DMS 273 (cell line): ENCODE measurements at regions not wholly inside any gene's neighbourhood (a gene's known extent, or its start where the extent isn't known, plus 50 kb on each side); places are given as distances from the start of the nearest gene placed in this dataset.

ENCODE experiments used
- DNase-seq: peaks from one replicate; lab custom pipeline; 2025; ENCODE audit not compliant: unreplicated experiment; lab: John Stamatoyannopoulos, UW

DNA sequence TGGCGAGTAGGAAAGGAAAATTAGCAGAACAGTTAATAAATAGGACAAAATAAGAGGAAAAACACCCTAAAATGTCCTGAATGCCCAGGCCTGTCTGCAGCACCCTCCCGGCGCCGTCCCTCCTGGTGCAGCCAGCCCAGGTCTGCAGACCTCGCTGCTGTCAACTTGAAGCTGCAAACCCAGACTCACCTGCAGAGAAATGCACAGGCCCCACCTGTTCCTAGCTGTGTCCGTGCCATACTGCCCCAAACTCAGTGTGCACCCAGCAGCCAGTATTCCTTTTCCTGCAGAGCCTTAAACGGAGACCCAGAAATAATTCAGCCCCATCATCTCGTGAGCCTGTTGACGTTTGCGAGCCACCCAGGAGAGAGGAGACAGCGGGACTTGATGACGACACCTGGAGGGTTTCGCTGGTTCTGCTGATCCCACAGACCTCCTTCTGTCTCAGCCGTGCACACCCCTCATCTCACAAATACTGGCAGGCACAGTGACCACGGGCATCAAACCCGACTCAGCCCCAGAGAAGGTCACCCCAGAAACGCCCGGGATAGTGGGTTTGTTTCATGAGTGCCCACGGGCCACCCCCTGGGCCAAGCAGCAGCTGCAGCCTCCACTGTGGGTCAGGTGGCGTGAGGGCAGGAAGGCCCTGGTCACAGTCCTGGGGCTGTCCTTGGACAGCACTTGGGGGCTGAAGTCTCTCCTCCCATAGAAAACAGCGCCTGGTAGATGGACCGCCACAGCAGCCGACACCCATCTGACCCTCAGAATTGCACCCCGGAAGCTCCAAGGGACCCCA is 239.5 kb upstream of the SALL3 start:
- no peak for DNase-seq

DNA sequence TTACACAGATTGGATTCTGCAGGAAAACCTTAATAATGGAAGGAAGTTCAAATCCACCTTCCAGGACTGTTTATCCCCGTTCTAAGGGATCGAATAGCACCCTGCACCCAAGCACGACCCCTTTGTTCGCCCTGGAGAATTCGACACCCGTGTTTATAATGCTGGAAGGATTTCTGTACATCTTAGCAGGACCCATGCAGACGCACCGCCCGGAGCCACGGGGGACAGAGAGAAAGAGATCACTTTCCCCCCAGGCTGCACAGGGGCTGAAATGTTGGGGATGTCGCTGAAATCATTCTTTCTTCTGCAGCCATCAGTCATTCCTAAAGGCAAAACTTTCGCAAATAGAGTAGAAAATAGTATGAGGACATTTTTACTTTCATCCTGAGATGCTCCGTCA is 238.7 kb upstream of the SALL3 start:
- no peak for DNase-seq

DNA sequence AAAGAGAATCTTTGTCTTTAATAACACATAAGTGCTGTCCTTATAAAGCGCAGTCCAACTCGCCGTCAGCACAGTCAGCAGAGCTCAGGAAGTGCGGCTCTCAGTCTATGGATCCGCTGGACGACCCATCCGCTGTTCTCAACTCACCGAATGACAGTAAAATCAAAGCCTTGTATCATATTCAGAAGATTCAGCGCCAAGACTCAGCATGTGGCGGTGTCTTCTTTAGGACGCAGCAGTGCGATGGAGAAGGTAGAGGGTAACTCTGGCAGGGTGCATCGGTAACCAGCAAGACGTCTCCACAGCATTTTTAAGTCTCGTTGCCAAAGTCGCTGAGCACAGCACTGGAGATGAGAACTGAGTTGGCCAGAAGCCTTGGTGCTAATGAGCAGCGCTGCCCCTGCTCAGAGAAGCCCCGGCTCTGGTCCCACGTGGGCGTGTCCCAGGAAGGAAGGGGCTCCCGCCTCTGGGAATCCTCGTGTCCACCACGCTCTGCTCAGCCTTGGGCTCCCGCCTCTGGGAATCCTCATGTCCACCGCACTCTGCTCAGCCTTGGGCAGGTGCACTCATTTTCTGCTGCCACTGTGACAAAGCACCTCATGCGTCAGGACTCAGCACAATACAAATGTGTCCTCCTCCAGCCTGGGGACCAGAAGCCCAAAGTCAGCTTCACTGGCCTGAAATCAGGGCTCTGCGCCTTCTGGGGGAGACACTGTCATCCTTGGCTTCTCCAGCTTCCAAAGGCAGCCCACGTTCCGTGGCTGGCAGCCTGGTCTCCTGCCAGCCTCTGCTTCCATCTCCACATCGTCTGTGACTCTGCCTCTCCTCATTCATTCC is 238.0 kb upstream of the SALL3 start:
- no peak for DNase-seq

DNA sequence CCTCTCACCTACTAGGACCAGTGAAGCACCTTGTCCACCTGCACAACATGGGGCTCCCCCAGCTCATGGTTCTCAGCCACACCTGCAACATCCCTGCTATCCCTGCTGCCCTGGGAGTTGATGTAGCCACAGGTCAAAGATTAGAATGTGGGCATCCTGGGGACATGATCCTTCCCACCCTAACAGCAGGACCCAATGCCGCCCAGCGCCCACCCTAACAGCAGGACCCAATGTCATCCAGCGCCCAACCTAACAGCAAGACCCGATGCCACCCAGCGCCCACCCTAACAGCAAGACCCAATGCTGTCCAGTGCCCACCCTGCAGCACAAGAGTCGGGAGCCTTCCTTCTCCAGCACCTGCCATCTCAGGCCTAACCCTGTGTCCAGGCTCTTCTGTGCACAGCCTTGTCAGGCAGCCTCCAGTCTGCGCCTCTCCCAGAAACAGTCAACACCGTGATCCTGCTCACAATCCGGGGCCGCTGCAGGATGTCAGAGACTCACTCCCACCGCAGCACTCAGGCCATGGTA is 237.3 kb upstream of the SALL3 start:
- DNase-seq = no peak

DNA sequence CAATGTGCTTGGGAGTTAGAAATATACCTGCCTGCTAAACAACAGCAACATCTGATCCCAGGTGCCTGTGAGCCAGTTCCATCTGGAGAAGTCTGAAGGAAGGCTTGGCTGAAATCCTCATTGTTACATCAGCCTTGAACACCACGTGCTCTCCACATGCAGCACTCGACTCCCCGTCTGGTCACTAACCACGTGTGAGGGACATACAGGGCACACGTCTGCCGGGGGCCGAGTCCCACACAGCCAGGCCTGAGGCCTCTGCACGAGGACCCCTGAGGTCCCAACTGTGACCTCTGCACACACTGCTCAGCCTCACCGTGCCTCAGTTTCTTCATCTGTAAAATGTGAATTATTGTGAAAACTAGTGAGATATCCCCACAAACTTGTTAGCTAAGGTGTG is 236.5 kb upstream of the SALL3 start:
- DNase-seq = no peak

DNA sequence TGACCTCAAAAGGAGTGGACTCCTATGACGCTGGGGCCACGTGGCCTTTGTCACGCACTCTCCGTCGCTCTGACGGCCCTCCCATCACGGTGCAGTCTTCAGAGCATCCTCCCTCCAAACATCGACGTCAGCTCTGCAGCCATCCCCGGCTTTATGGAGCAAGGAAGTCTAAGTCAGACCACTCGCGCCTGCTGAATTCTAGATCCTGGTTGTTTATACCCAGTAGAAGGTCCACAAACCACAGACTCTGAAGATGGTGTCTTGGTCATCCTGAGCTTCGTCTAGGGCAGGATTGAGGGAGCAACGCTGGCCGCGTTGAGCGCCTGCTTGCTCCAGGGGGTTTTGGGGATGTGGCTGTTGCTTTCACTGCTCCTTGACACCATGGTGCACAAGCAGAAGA is 228.0 kb upstream of the SALL3 start:
- no peak for DNase-seq

DNA sequence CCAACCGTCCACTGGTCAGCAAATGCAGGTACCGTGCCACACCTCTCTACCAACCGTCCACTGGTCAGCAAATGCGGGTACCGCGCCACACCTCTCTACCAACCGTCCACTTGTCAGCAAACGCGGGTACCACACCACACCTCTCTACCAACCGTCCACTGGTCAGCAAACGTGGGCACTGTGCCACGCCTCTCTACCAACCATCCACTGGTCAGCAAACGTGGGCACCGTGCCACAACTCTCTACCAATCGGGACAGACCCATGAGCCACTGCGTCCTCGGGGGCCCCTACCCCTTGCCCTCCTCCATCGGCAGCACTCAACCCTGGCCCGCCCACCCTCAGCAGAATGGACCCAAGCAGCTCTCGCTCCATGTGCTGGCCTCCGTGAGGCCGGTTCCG is 226.4 kb upstream of the SALL3 start:
- no peak for DNase-seq

DNA sequence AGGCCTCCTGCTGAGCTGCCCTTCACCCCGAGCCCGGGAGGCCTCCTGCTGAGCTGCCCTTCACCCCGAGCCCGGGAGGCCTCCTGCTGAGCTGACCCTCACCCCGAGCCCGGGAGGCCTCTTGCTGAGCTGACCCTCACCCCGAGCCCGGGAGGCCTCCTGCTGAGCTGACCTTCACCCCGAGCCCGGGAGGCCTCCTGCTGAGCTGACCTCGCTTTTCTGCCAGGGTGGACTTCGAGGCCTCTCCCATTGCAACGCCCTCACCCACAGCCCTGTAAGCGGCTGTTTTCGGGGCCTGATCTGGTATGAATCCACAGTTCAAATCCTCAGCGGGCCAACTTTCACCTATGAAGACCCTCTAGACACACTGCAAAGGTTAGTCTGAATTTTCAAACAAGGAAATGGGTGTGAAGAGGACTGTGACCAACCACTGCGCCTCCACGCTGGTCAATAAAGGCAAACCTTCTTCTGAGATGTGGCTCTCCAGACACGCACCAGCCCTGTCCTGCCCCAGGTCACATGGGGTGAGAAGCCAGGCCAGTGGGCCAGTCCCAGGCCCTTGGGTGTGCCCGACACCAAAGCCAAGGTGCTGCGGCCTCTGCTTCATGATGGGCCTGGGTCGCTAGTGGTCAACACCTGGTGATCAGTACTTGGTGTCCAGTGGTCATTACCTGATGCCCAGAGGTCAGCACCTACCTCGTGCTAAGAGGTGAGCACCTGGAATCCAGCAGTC is 225.1 kb upstream of the SALL3 start:
- no peak for DNase-seq

DNA sequence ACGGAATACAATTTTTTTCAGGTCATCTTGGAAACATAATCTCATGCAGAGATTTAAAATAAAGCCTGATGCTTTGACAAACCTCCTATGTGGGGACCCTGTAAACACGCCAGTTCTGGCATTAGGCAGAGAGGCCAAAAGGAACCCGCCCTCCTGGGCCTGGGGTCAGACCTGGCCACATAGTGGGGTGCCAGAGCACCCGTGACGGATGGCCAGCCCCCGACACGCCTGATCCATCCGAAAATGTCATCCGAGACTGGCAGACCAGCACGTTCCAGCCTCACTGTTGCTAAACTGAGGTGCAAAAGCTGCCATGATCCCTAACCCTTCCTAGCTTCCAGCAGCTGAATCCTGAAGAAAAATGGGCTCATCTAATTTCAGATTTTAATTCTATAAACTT is 222.6 kb upstream of the SALL3 start:
- DNase-seq = no peak

DNA sequence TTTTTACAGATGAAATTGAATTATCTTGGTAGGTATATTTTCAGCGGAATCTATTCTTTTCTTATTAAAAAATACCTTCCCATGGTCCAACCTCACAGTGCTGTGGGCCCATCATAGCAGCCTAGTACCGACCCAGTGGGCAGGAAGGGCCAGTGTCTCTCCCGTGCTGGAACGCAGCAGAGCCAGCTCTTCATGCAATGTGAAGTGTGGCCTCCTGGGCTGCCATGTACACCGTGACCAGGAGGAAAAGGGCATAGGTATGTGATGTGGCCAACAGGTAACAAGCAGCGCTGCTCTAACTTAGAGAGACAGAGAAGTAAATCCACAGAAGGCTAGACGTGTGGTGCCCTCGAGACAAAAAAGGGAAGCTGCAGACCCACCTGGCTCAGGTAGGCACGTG is 221.1 kb upstream of the SALL3 start:
- DNase-seq = no peak

DNA sequence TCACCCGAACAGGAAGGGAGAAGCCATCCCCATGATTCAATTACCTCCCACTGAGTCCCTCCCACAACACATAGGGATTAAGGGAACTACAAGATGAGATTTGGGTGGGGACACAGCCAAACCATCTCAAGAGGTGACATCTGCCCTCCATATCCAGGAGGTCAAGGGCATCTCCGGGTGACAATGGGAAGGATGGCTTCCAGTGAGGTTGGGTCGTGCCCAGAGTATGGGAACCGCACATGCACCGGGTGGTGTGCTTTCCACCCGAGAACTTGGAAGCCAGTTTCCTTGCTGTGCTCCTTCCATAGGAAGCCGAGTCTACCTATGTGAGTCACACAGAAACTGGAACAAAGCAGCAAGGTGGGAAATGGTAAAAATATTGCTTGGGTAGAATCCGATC is 216.9 kb upstream of the SALL3 start:
- DNase-seq = no peak

DNA sequence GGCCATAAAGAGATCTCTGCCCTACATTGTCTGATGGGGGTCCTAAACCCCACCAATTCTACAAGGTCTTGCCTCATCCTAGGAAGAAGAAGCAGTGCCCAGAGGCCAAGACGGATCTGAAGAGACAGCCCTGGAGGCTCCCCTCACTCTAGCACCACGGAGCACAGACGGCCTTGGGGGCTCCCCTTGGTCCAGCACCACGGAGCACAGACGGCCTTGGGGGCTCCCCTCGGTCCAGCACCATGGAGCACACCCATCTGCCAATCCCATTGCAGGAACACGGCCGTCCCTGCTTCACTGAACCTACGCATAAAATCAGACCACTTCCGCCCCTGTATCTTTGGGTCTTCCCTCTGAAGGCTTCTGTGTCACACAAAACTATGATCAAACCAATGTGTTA is 215.1 kb upstream of the SALL3 start:
- DNase-seq = no peak

DNA sequence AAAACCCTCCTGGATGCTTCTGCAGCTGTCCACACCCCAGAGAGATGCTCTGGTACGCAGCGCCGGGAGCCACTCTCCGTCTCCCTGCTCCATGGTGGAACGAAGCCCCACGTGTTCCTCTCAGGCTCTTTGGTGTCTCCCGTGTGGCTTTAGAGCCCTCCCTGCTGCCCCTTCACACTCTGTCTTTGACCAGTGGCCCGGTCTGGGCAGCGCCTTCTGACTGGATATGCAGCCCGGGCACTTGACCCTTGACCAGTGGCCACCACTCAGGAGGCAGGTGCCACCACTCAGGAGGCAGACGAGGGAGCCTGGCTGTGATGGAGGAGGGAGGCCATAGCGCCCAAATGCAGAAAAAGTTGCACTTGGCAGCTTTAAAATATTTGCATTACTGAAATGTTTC is 214.5 kb upstream of the SALL3 start:
- DNase-seq = no peak

DNA sequence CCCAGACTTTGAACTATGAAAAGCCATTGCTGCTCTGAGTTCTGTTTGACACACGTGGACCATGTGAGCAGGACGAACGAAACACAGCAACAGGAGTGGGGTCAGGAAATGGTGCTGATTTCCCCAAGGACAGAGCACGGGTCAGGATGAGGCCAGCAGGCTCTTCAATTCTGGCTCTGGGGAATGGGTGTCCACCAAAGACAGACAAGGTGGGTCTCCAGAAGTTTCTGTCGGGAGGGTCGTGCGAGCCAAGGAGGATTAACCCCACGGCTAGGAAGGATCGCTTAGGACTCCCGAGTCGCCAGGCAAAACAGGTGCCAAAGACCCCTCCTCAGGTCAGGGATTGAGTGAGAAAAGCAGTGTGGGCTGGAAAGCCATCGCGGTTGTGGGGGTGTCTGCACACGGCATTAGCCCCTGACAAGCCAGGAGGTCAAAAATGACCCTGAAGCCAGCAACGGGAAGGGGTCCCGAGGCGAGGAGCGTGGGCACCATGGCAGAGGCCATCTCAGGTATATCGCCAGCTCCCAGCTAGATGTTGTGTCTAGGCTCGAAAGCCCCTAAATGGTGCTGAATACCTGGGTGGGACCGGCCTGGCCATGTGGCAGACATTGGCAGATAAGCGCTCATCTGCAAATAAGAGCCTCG is 213.9 kb upstream of the SALL3 start:
- DNase-seq = no peak

DNA sequence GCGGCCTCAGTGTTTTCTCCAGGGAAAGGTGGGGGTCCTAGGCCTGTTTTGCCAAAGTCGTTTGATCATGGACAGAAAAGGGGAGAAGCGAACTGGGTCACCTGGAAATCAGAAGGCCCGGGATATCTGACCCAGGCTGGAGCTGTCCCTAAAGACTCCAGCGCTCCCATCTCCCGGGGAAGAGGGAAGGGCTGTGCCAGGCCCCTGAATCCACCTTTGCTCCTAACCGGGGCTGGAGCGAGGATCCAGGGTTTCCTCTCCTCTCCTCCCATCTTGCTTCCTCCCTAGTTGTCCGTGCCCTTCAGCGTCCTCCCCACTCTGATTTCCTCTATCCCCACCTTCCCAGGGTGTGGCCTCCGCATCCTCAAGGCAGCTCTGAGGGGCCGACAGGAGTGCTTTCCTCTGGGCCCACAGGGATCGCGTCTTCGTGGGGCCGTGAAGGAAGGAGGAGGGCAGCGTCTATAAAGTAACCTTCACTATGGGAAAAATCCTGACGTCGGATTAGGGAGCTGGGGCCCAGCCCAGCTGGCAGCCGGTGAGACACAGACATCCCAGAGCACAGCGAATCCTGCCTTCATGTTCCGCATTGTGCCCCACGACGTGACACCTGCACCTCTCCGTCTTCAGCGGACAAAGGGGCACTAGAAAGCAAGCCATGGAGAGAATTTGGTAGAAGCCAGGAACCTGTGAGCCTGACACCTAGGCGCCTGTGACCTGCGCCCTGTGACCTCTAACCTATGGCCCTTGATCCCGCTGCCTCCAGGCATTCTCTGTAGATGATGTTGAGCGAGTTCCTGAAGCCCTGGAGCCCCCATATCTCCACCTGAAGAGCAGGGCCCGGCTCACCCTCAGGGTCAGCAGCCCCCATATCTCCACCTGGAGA is 212.7 kb upstream of the SALL3 start:
- DNase-seq = no peak

DNA sequence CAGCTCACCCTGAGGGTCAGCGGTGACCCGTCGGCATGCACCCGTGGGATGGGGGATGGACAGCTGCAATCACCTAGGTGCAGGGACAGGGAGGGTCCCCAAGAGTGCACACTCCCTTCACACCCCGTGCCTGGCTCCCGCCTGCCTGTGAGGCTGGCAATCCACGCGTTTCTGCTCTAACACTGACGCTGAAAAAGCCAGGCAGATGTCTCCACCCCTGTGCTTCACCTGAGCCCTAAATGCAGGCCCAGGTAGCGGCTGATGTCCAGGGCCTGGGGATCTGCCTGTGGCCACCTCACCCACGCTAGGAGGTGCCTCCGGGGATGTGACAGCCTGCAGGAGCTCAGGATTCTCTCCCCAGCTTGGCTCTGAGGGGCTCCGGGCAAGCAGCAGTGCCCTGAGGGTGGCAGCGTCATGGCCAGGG is 212.0 kb upstream of the SALL3 start:
- no peak for DNase-seq

DNA sequence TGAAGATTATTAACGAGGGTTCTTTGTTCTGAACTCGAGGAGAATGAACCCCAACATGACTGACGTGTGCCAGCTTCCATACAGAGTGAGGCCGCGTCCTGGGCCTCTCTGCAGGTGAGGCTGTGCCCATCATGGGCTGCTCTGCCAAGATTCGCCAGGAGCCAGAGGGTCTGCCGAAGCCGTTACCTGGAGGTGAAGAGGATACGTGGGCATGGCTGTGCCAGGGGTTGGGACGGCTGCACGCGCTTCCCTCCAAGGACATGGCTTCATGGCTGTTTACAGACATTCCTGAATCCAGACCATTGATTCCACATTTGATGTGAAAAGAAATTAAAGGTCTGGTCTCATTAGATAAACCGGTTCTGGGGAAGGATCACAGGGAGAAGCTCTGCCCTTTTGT is 211.4 kb upstream of the SALL3 start:
- no peak for DNase-seq

DNA sequence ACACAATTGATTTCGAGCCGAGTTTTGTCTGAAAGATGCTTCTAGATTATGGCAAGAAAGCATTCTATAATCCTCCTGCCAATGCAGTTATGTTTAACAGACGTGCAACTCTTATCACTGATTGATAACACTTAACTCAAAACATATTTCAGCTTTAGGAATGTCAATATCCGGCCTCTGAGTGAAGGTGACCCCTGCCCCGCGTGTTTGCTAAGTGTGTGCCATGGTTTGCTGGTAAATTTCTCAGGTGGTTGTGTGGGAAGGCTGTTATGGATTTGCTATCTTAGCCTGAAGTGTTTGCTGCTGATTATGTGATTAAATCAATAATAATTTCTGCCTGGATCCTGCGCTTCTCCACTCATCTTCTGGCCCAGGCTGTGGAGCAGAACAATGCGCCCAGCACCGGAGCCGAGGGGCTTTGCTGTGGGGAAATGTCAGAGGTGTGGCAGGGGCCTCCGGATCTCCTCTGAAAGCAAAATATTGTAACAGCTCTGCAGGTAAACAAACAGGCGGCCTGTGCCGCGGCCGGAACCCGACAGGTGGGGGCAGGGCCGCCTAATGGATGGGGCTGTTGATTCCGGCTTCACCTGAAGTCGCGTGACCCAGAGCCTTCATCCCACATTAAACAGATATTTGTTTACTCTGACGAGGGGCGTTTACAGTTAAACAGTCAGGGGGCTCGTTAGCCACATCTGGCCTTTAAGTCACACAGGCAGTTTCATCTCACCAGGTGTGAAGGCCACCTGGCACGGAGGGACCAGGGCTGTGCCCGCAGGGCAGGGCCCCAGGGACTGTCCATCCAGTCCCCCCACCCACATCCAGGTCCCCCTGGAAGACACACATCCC is 210.7 kb upstream of the SALL3 start:
- DNase-seq = no peak

DNA sequence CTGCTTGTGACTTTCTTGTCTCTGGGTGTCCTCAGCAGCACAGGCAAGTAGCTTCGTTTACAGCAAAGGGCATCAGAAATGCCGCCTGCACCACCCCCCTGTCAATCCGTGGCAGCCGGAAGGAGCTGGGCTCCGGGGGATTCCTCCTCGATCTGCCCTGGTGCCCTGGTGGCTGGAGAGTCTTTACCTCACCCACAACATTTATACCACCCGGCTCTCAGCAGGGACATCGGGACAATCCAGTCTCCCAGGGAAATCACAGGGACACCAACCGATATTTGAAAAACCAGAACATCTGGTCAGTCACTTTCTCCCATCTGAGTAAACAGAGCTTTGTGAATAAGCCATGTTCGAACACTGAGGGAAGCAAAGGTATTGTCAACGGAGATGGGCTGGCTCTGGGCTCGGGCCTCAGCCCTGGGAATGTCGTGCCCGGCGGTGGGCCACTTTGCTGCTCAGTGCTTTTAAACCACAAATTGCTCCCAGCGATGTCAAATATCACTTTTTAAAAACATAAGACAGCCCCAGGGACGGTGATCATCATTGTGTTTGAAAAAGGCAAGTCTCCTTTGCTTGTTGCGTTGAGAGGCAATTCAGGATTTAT is 210.0 kb upstream of the SALL3 start:
- DNase-seq = no peak
